Trophoblast cell (in vitro differentiated cells and primary cell): ENCODE measurements at regions not wholly inside any gene's neighbourhood (a gene's known extent, or its start where the extent isn't known, plus 50 kb on each side); places are given as distances from the start of the nearest gene placed in this dataset.

Experiments used
- DNase-seq, 2 donors: peaks; one replicate each; pipeline ENCODE4 v3.0.0-alpha.2; 2016
- H2AFZ ChIP-seq: 2 replicates; pipeline ENCODE4 v1.6.1; 2013; ENCODE audit warnings: low read length, moderate library complexity, mild to moderate bottlenecking; ENCODE audit not compliant: insufficient read depth, poor library complexity
- H2AK5ac ChIP-seq: 2 replicates; pipeline ENCODE4 v1.6.1; 2013; ENCODE audit warnings: mild to moderate bottlenecking, low read length
- H2BK120ac ChIP-seq: 2 replicates; pipeline ENCODE4 v1.6.1; 2013; ENCODE audit warnings: low read length, mild to moderate bottlenecking, moderate library complexity; ENCODE audit not compliant: insufficient read depth, poor library complexity
- H2BK12ac ChIP-seq: 2 replicates; pipeline ENCODE4 v1.6.1; 2013; ENCODE audit warnings: mild to moderate bottlenecking, low read length, moderate library complexity
- H2BK5ac ChIP-seq: 2 replicates; pipeline ENCODE4 v1.6.1; 2013; ENCODE audit warnings: low read length, low read depth, moderate library complexity, mild to moderate bottlenecking; ENCODE audit not compliant: poor library complexity
- H3K14ac ChIP-seq: 2 replicates; pipeline ENCODE4 v1.6.1; 2013; ENCODE audit warnings: mild to moderate bottlenecking, low read length
- H3K18ac ChIP-seq: 2 replicates; pipeline ENCODE4 v1.6.1; 2013; ENCODE audit warnings: mild to moderate bottlenecking, low read length
- H3K23ac ChIP-seq: 2 replicates; pipeline ENCODE4 v1.6.1; 2013; ENCODE audit warnings: low read length
- H3K27ac ChIP-seq: 2 replicates; pipeline ENCODE4 v1.5.1; 2013; ENCODE audit warnings: low read depth, mild to moderate bottlenecking, inconsistent platforms, low read length, moderate library complexity
- H3K27me3 ChIP-seq: 2 replicates; pipeline ENCODE4 v1.6.1; 2013; ENCODE audit warnings: inconsistent platforms, mild to moderate bottlenecking, low read length, moderate library complexity; ENCODE audit not compliant: insufficient read depth
- H3K36me3 ChIP-seq, 2 experiments: 1 replicate in 1 of 2; 2 replicates in 1 of 2; pipeline ENCODE4 v1.6.1; 2013; ENCODE audit warnings: low read length in 2 of 2, mild to moderate bottlenecking in 2 of 2, moderate library complexity in 1 of 2; ENCODE audit not compliant: insufficient read depth in 2 of 2, control insufficient read depth in 1 of 2
- H3K4ac ChIP-seq: 2 replicates; pipeline ENCODE4 v1.6.1; 2013; ENCODE audit warnings: low read depth, mild to moderate bottlenecking, low read length, moderate library complexity
- H3K4me1 ChIP-seq, 2 experiments: 1 replicate in 1 of 2; 2 replicates in 1 of 2; pipeline ENCODE4 v1.6.1; 2013; ENCODE audit warnings: low read length in 2 of 2, mild to moderate bottlenecking in 2 of 2, moderate library complexity in 1 of 2; ENCODE audit not compliant: insufficient read depth in 2 of 2, control insufficient read depth in 1 of 2
- H3K4me2 ChIP-seq: 2 replicates; pipeline ENCODE4 v1.6.1; 2013; ENCODE audit warnings: inconsistent platforms, mild to moderate bottlenecking, low read length, moderate library complexity
- H3K4me3 ChIP-seq: 2 replicates; pipeline ENCODE4 v1.5.1; 2013; ENCODE audit warnings: mild to moderate bottlenecking, low read depth, low read length, inconsistent platforms
- H3K79me1 ChIP-seq: one replicate; pipeline ENCODE4 v1.6.1; 2013; ENCODE audit warnings: low read length
- H3K79me2 ChIP-seq: 2 replicates; pipeline ENCODE4 v1.6.1; 2013; ENCODE audit warnings: low read length, mild to moderate bottlenecking; ENCODE audit not compliant: control insufficient read depth, insufficient read depth, poor library complexity
- H3K9ac ChIP-seq: 2 replicates; pipeline ENCODE4 v1.6.1; 2013; ENCODE audit warnings: mild to moderate bottlenecking, low read length
- H3K9me3 ChIP-seq: 2 replicates; pipeline ENCODE4 v1.6.1; 2013; ENCODE audit warnings: low read depth, mild to moderate bottlenecking, control low read depth, inconsistent platforms, low read length; ENCODE audit not compliant: insufficient read depth
- H4K12ac ChIP-seq: 2 replicates; pipeline ENCODE4 v1.6.1; 2013; ENCODE audit warnings: low read depth, mild to moderate bottlenecking, low read length, moderate library complexity
- H4K8ac ChIP-seq: 2 replicates; pipeline ENCODE4 v1.6.1; 2013; ENCODE audit warnings: low read depth, mild to moderate bottlenecking, low read length, moderate library complexity
- H4K91ac ChIP-seq: one replicate; pipeline ENCODE4 v1.6.1; 2013; ENCODE audit warnings: low read depth, mild to moderate bottlenecking, low read length, moderate library complexity
- WGBS: extraction: QIAGEN DNeasy Blood & Tissue Kit; methylation state at CpG from one replicate; pipeline ENCODE4 v1.1.7; 2013; ENCODE audit warnings: missing lambda C conversion rate; ENCODE audit not compliant: insufficient read length, insufficient coverage; ENCODE audit errors: extremely low coverage; 5-methylcytosine and 5-hydroxymethylcytosine counted together

GRCh38 chr7:124201768-124202349 is 169.0 kb upstream of the TMEM229A start:
- no peak overlapping the region for H3K27ac ChIP-seq
- no peak overlapping the region for H4K91ac ChIP-seq
- H3K79me2 ChIP-seq, result no peaks in the 10 kb centered on the region
- H3K18ac ChIP-seq, result no peak overlapping the region
- no peak overlapping the region for H2BK5ac ChIP-seq
- H3K9ac ChIP-seq, result no peak overlapping the region
- no peak overlapping the region for H4K12ac ChIP-seq
- no peaks in the 10 kb centered on the region for H3K36me3 ChIP-seq
- H3K79me1 ChIP-seq, result no peaks in the 10 kb centered on the region
- WGBS, result no CpG with 5 or more reads among the region's 3 CpGs
- H2AK5ac ChIP-seq, result no peak overlapping the region
- no peak for DNase-seq
- H3K4ac ChIP-seq, result no peak overlapping the region
- no peak overlapping the region for H3K23ac ChIP-seq
- no peak overlapping the region for H3K14ac ChIP-seq
- no peak overlapping the region for H3K4me2 ChIP-seq
- no peak overlapping the region for H2BK120ac ChIP-seq
- no peak overlapping the region for H4K8ac ChIP-seq
- no peak overlapping the region for H2AFZ ChIP-seq
- H3K9me3 ChIP-seq, result no peaks in the 10 kb centered on the region
- H2BK12ac ChIP-seq, result no peak overlapping the region
- H3K4me1 ChIP-seq, result no peaks in the 10 kb centered on the region
- no peak overlapping the region for H3K4me3 ChIP-seq
- H3K27me3 ChIP-seq, result no peaks in the 10 kb centered on the region

DNA sequence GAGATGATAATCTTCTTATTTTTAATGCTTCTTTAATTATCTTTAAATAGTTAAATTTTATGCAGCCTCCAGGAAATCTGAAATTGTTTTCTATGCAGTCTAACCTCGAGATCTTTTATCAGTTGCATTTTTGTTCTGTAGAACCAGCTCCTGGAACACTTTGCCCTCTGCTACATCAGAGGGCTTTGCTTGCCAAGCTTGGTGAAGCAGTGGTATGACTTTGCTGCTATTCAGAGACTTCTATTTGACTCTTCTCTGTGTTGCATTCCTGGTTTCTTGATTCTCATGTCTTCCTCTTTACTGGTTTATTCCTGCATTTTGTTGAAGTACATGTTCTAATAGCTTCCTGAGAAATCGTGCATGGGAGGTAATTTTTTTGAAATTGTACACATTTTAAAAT is 163.7 kb upstream of the TMEM229A start:
- Histone ChIP-seq H2BK12ac (no peak overlapping the region), H3K4me3 (no peak overlapping the region), H2BK5ac (no peak overlapping the region), H3K14ac (no peak overlapping the region), H3K4ac (no peak overlapping the region), H2AK5ac (no peak overlapping the region), H3K18ac (no peak overlapping the region), H3K4me2 (no peak overlapping the region), H3K9me3 (no peaks in the 10 kb centered on the region), H4K8ac (no peak overlapping the region), H4K12ac (no peak overlapping the region), H3K27me3 (no peaks in the 10 kb centered on the region), H2BK120ac (no peak overlapping the region), H3K27ac (no peak overlapping the region), H2AFZ (no peak overlapping the region), H4K91ac (no peak overlapping the region), H3K4me1 (no peaks in the 10 kb centered on the region), H3K79me1 (no peaks in the 10 kb centered on the region), H3K23ac (no peak overlapping the region), H3K79me2 (no peaks in the 10 kb centered on the region), H3K36me3 (no peaks in the 10 kb centered on the region), H3K9ac (no peak overlapping the region)
- WGBS, result no CpG with 5 or more reads among the region's 2 CpGs
- no peak for DNase-seq

- no peak overlapping the region for H3K4me2 ChIP-seq
- H2AK5ac ChIP-seq, result no peak overlapping the region
- no peak overlapping the region for H4K8ac ChIP-seq
- no peak overlapping the region for H2AFZ ChIP-seq
- H3K18ac ChIP-seq, result no peak overlapping the region
- H3K79me1 ChIP-seq, result no peaks in the 10 kb centered on the region
- no peak for DNase-seq
- no peak overlapping the region for H3K14ac ChIP-seq
- no peak overlapping the region for H2BK12ac ChIP-seq
- H2BK120ac ChIP-seq, result no peak overlapping the region
- H3K27ac ChIP-seq, result no peak overlapping the region
- H4K12ac ChIP-seq, result no peak overlapping the region
- H3K9me3 ChIP-seq, result no peaks in the 10 kb centered on the region
- no peaks in the 10 kb centered on the region for H3K27me3 ChIP-seq
- H3K4me1 ChIP-seq, result no peaks in the 10 kb centered on the region
- H4K91ac ChIP-seq, result no peak overlapping the region
- H2BK5ac ChIP-seq, result no peak overlapping the region
- no peaks in the 10 kb centered on the region for H3K79me2 ChIP-seq
- H3K4ac ChIP-seq, result no peak overlapping the region
- H3K9ac ChIP-seq, result no peak overlapping the region
- no peaks in the 10 kb centered on the region for H3K36me3 ChIP-seq
- no peak overlapping the region for H3K23ac ChIP-seq
- no peak overlapping the region for H3K4me3 ChIP-seq
Observed at GRCh38 chr7:124192885-124193284, 160.0 kb upstream of the TMEM229A start.

- Histone ChIP-seq H2BK12ac (no peak overlapping the region), H3K9ac (no peak overlapping the region), H3K4me1 (no peaks in the 10 kb centered on the region), H3K27ac (no peak overlapping the region), H3K9me3 (no peaks in the 10 kb centered on the region), H3K14ac (no peak overlapping the region), H3K23ac (no peak overlapping the region), H4K91ac (no peak overlapping the region), H3K4me3 (no peak overlapping the region), H3K4ac (no peak overlapping the region), H3K27me3 (no peaks in the 10 kb centered on the region), H3K36me3 (no peaks in the 10 kb centered on the region), H2AFZ (no peak overlapping the region), H4K8ac (no peak overlapping the region), H2BK5ac (no peak overlapping the region), H2BK120ac (no peak overlapping the region), H3K4me2 (no peak overlapping the region), H3K18ac (no peak overlapping the region), H3K79me2 (no peaks in the 10 kb centered on the region), H3K79me1 (no peaks in the 10 kb centered on the region), H4K12ac (no peak overlapping the region), H2AK5ac (no peak overlapping the region)
- WGBS, result no CpG with 5 or more reads among the region's 1 CpG
- DNase-seq, result no peak
Observed at GRCh38 chr7:124191713-124192112, 158.8 kb upstream of the TMEM229A start.
